SIG-M5 treated with dmso at 0.1 percent for 504 hours (cell line): ENCODE measurements at regions not wholly inside any gene's neighbourhood (a gene's known extent, or its start where the extent isn't known, plus 50 kb on each side); places are given as distances from the start of the nearest gene placed in this dataset.
A peak's percentile ranks its signal among the peaks of the same experiment; 100 is the strongest.

Experiments used
- DNase-seq: peaks from one replicate; lab custom pipeline; 2025; ENCODE audit not compliant: unreplicated experiment; lab: John Stamatoyannopoulos, UW

DNA sequence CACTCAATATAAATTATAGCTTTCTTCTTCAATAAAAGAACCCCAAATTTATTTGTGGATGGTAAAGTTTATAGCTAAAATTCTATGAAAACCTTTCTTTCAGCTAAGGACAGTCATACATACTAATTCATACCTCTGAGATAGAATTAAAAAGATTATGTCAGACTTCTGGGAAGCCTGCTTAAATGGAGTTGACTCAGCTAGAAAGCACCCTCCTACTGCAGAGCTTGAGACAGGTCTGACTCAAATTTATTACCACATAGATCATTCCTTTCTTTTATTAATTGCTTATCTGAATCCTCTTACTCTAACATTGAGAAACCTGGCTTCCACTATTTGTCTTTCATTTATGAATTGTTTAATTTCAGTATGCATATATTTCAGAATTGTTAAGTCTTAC, 1007.0 kb upstream of the LRFN5 start:
- no peak for DNase-seq

DNA sequence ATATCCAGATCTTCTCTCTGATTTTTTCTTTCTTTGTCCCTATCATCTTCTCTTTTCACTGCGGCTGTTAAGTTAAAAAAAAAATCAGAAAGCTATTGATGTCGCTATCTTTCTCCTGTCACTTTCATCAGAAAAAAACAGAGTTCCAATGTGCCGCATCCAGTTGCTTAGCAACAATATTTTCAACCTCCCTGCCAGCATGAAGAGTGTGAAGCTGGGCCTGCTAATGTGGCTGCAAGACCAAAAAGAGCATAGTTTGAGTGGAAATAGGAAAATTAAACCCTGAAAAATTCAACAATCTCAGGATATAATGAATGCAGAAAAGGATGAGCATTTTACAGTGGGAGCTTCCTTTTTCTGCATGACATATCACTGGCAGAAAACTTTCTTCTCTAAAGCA, 1025.4 kb upstream of the LRFN5 start:
- DNase-seq: no peak

DNA sequence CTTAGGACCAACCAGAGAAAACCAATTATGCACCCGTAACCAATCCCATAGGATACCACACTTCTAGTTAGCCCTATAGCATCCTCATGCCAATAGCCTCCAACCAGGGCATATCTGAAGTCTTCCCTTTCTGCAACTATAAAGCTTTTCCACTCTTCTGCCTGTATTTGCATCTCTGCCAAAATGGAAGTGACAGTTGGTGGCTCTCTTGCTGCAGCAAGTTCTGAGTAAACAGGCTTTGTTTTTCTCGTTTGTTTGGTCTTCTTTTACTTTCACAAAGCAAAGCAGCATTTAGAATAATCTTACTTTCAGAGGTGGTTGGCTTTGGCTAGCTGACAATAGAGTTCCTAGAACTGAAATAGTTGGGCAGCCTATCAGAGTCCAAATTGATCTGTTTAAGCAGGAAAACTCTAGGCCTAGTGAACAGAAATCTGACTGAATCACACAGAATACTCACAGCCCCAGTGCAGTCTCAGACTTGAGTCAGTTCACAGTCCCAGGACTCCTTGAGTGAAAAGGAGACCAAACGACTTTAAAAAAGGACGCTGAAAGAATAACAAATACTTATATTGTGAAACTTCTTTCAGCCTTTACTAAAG, 1029.7 kb upstream of the LRFN5 start:
- DNase-seq: no peak

DNA sequence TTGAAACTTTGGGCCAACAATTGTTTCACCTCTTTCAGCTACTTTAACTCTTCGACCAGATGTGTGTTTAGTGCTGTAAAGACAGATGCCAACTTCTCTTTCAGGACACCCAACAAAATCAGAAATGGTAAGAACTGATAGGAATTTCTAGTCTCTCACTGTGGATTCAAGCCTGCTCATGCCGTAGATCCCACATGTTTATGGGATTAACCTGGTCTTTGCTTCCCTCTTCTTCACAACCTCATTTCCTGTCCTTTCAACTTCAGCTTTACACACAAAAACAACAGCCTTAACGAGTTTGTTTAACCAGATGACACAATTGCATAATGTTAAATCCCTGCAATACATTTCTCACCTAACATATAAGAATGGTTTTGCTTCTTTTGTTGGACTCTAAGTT, 1031.9 kb upstream of the LRFN5 start:
- DNase-seq: no peak

DNA sequence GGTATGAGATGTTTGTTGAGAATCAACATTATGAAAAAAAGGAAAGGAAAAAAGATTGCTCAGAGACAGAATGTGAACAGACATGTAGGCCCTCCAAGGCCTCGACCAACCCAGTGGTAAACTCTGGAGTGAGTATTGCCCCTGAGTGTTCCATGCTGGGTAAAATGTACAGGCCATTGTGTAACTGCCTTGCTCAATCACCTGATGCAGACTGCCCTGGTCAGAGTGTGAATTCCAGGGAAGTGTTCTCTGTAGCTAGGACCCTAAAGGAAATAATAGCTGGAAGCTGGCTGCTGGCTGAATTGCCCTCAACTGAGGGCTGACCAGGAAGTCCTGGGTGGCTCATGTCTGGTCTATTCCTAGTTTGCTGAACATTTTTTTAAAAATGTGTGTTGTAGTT, 1081.4 kb upstream of the LRFN5 start:
- no peak for DNase-seq

DNA sequence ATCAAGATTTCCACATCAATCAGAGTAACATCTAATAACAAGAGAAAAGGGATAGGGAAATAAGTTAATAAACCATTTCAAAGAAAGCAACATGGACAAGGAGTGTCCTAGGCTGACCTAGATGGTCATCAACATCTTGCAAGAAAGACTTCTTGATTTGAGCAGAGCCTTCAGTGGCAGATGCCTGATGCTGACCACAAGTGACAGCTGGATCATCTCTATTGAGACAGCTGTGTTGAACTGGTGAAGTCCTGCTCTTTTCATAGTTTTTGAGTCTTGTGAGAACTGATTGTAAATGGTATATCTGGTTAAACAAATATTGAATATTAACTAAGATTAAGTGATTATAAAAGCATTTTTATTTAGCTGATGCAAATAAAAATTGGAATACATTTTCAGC, 1083.6 kb upstream of the LRFN5 start:
- DNase-seq: no peak

DNA sequence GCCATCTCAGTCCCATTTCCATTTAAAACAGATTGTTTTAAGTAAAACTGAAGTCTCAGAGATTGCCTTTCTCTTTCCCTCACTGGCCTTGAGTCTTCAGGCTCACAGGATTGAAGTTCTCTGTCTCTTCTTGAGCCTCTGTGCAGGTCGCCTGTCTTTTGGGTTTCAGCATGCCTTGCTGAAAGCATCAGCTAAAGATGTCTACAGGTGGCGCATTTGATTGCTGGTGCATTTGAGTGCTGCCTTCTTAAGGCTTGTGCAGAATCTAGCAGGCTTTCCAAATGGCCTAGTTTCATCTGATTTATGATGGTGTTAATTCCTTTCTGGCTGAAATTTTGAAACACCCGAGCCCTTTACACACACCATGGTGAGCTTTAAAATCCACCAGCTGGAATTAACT, 1062.2 kb upstream of the FBXO33 start:
- no peak for DNase-seq

DNA sequence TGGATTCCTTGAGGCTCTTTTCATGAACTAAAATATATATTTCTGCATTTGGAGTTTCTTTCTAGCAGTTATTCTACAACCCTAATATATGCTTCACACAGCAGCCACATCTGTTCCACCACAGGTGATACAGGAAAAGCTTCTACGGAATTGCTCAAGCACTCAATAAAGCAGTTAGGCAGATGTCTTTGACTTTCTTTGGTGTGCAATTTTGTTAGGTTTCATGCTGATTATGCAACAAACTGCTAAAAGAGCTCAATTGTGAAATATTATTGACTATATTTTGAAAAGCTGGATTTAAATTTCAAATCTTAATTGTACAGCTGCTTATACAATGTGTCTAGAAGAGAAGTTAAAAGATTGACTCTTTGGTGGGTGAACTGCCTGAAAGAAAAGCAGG, 1055.6 kb upstream of the FBXO33 start:
- DNase-seq: no peak

DNA sequence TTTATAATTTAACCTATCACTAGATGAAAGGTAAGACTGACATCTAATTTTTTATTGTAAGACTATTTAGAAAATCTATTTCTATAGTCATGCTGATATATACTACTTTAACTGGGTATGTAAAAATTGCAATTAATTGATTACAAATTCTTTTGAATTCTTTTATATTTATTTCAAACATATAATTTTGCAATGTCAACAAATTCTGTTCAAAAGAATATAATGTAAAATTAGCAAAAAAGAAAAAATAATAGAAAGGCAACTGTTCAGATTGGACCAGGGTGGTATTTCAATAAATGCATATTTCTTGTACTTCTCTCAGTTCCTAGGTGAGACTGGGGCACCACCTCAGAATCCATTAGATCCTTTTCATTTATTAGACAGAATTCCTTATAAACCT, 1053.5 kb upstream of the FBXO33 start:
- DNase-seq: no peak

DNA sequence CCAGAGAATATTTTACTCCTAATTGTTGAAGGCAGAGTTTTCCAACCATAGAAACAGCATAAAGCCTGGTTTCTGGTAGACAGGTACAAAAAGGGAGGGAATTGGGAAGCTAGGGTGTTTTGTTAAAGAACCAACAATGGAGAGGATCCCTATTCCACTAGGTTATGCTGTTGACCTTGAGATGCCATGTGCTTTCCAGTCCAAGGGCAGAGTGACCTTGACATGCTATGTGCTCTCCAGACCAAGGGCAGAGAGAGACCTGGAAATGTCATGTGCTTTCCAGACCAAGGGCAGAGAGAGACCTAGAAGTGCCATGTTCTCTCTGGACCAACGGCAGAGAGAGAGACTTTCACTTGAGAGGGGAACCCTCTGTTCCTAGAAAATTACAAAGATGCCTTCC, 1043.8 kb upstream of the FBXO33 start:
- DNase-seq: no peak

DNA sequence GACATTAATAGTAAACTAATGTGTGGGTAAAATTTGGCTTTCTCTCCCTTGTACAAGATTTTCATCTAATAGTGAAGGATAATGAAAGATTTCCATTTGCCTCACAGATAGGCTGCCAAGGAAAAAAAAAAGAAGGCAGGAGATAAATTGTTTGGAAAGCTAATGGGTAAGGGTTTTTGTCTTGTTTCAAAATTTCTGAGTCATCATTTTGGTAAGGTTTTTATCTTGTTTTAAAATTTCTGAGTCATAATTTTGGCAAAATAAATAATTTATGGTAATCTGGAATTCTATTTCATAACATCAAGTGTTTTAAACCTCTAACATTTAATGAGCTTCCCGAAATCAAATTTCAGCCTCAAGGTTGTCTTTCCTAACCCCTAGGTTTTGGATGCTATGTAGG, 1035.7 kb upstream of the FBXO33 start:
- no peak for DNase-seq

DNA sequence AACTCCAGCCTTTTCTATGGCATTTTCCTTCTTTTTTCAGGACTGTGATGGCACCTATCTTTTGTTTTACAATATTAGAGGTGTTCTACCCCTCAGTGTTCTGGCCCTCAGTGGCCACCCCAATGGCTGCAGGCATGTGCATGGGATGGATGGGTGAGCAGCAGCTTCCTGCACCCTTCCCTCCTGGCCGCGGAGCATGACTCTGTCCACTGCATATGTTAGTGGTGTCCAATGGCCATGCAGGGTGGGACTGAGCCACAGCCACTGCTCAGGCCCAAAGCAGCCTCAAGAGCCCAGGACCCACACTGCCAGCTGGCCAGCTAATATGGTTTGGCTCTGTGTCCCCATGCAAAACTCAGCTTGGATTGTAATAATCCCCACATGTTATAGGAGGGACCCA, 1032.3 kb upstream of the FBXO33 start:
- no peak for DNase-seq

DNA sequence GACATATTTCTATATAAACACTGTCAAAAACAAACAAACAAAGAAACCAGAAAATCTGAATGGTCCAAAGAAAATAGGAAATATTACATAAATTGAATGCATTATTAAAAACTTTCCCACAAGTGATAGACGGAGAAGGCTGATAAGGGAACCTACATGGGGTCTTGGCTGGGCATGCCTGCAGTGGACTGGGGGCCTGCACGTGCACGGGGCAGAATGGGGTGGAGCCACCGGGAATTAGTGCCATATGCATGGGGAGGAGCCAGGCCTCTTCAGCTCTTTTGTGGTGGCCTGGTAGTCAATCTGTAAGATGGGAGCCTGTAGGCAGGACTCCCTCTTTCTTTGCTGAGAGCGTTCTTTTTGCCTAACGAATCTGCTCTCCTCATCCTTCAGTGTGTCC, 1031.7 kb upstream of the FBXO33 start:
- DNase-seq: no peak

DNA sequence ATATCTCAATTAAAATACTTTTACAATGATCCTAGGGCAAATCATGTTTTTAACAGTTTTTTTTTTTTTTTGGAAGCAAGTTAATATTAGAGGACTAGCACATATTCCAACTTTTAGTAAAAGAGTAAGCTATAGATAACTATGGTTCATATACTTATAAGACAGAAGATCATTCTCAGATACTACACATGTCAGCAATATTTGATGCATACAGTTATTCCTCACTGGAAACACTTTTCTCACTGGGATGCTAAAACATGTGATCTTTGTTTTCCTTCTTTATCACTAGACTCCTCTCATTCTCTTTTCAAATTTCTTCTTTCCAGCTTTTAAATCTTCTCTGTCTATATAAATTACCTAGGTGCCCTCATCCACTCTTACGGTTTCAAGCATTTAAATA, 1020.4 kb upstream of the FBXO33 start:
- DNase-seq: no peak

DNA sequence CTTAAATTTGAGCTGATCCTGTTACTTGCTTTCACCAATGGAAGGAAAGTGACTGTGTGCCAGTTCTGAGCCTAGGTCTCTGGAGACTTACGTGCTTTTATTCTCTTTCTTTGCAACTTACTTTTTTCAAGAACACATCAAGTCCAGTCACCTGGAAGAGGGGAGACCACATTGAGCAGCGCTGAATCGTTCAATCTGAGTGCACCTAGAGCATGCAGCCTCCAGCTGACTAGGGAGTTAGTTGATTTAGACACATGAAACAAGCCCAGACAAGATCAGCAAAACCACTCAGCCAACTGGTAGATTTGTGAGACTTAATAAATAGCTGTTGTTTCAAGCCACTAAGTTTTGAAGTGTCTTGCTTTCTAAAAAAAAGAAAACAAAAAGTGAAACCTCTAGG, 1014.8 kb upstream of the FBXO33 start:
- DNase-seq: no peak

DNA sequence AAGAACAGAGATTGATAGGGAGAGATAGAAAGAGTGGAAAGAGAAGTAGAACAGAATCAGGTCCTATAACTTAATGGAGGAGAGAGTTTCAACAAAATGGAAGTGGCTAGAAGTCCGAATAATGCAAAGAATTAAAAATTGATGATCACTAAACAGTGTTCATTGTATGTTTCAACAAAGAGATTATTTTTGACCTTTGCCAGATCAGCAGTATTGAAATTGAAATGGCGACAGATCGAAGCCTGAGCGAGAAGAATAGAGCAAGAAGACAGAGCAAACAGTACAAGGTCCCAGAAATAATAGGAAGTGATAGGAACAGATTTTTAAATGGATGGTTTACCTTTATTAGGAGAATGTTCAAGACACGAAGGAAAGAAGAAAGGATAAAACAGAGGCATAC, 1012.8 kb upstream of the FBXO33 start:
- DNase-seq: no peak

DNA sequence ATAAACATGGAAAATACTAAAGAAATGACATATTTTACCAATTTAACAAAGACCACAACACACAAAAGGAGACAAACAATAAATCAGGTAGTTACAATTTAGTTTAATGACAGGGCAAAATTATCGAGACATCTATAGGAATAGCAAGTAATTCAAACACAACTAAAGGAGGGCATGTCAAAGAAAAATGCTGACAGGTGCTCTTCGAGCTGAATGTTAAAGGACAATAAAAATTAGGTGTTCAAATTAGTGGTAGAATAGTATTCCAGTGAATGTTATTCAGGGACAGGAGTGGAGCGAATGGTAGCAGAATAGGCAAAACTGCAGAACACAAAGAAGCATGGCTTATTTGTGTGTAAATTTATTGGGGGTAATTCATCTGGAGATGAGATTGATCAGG, 1004.3 kb upstream of the FBXO33 start:
- DNase-seq: no peak

DNA sequence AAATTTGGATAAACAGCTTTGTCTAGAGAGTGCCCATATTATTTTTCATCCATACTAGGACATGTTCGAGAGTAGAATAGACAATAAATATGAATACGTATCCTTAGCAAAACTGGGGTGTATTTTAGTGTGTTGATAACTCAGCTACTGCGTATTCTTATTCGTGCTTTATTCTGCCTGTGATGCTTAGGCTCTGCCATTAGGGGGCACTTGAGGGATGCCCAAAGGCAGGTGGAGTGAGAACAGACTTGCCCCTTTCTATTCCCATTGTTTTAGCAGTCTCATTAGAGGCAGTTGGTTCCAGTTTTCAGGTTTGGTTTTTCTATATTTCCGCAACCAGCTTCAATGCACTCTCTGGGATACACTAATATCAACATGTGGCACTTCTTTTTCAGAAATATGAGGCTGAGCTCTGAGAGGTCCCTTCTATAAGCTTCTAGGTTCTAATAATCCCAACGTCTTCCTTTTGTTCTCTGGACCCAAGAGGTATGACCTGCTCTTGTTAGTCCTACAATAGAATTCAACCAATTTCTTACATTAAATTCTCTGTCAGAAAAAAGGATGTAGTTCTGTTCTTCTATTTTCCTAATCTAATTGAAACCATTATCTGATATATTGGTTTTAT, 985.7 kb upstream of the FBXO33 start:
- DNase-seq: peak; percentile 36

DNA sequence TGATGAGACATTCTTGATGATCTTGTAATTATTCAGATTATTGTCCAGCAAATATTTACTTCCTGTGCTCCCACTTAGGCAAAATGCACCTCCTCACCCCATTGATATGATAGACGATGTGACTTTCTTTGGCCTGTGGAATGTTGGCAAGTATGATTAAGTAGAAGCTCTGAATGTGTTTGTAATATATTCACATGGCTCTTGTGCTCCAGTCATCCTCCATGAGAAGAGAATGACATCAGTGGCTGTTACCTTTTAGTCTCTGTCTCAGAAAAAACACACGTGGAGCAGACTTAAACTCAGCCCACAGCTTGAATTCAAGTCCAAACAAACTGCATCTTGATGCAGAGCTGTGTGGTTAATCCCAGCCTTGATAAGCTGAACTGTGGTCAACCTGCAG, 984.3 kb upstream of the FBXO33 start:
- DNase-seq: no peak

DNA sequence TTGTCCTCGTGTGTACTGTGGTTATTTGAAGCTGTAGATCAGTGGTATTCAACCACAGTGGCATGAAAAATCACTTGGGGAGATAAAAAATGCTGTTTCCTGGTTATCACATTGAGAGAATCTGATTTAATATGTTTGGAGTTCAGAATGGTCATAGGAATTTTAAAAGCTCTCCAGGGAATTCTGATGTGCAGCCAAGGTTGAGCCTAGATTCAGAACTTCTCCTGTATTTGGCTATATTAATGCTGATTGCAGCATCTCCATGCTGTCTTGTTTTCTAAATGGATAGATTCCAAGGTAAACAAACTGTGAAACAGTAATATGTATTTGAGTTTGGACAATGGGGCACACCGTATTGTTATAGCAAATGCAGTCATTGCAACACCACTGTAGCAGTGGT, 982.2 kb upstream of the FBXO33 start:
- DNase-seq: no peak

DNA sequence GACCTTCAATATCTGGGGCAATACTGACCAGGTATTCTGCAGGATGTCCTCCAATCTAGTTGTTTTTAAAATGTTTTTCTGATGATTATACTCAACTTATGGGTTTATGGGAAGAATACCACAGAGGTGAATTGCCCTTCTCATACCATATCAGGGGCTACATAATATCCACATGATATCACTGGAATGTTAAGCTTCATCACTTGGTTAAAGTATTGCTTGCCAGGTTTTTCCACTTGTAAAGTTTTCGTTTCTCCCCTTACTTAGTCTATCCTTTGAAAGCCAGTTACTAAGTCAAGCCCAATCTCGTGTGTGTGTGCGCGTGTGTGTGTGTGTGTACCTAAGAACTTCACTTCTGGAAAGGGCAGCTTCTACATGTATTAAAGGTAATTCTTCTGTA, 980.9 kb upstream of the FBXO33 start:
- DNase-seq: no peak

DNA sequence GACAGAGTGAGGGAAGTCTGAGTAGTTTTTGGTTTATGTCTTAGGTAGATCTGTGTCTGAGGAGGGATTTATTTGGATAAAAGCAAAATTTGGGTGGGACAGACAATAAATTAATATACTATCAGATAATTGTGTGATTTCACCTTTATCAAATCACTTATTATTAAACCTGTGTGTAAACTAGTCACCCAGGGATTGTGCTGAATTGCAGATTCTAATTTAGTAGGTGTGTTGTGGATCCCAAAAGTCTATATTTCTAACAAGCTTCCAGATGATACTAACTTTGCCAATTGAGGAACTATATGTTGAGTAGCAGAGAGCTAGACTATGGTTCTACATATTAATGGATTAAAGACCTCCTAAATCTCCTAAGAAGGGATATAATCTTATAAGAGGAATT, 978.5 kb upstream of the FBXO33 start:
- no peak for DNase-seq

DNA sequence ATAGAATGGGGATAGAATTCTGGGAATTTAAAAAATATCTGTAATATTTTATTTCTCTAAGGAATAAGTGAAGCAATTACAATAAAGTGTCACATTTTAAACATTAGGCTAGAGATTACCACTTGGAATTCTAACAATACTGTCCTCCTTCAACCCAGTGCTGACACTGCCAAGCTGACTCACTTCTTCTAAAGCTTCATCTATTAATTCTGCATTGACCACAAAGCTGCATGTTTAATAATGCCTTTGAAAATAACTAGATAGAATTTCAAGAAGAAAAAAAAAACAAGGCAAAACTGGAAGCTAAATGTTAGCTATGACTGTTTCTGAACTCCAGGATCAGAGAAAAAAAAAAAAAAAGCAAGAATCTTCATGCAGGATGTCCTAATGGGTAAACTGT, 970.7 kb upstream of the FBXO33 start:
- DNase-seq: no peak
